CD4-positive, alpha-beta T cell (primary cell): ENCODE measurements at regions not wholly inside any gene's neighbourhood (a gene's known extent, or its start where the extent isn't known, plus 50 kb on each side); places are given as distances from the start of the nearest gene placed in this dataset.

Experiments
- ATAC-seq: fragments of 200-7000 bp; cut with Tn5 transposase; one replicate; pipeline ENCODE4 v1.10.0; 2022; ENCODE audit warnings: mild to moderate bottlenecking; ENCODE audit not compliant: poor library complexity
- CTCF ChIA-PET: fragments of 350-600 bp; sonication (Branson Sonifier 250); formaldehyde crosslinking; loops from one replicate; lab custom pipeline; 2021; ENCODE audit warnings: antibody characterized with exemption, inconsistent platforms; lab: Charles Lee
- POLR2A ChIA-PET: fragments of 350-600 bp; sonication (Branson Sonifier 250); formaldehyde crosslinking; loops from one replicate; lab custom pipeline; 2021; ENCODE audit warnings: antibody characterized with exemption, inconsistent platforms; lab: Charles Lee
- DNase-seq, 14 experiments: peaks; one replicate each; pipeline ENCODE4 v3.0.0-alpha.2; 2013 to 2020; ENCODE audit warnings: mixed read lengths in 2 of 14
- H3K27ac ChIP-seq, 2 donors: one replicate each; pipeline versions ENCODE4 v1.5.1 to v1.7.0; 2013; ENCODE audit warnings: low read length in 2 of 2, low read depth in 1 of 2, mild to moderate bottlenecking in 1 of 2
- H3K27me3 ChIP-seq, 2 experiments: 1 replicate in 1 of 2; 2 replicates in 1 of 2; pipeline versions ENCODE4 v1.6.1 to v1.7.0; 2013; ENCODE audit warnings: low read length in 2 of 2, control low read depth in 1 of 2, mild to moderate bottlenecking in 1 of 2, moderate library complexity in 1 of 2; ENCODE audit not compliant: insufficient read depth in 2 of 2, control insufficient read depth in 1 of 2
- H3K36me3 ChIP-seq: one replicate; pipeline ENCODE4 v1.6.1; 2013; ENCODE audit warnings: low read length, control low read depth; ENCODE audit not compliant: insufficient read depth
- H3K4me1 ChIP-seq: one replicate; pipeline ENCODE4 v1.6.1; 2013; ENCODE audit warnings: low read length, control low read depth; ENCODE audit not compliant: insufficient read depth
- H3K4me3 ChIP-seq: one replicate; pipeline ENCODE4 v1.5.1; 2013; ENCODE audit warnings: mild to moderate bottlenecking, low read length, moderate library complexity
- H3K9me3 ChIP-seq, 2 experiments: 1 replicate in 1 of 2; 2 replicates in 1 of 2; pipeline versions ENCODE4 v1.6.1 to v1.7.0; 2013; ENCODE audit warnings: low read length in 2 of 2, mild to moderate bottlenecking in 2 of 2, control low read depth in 1 of 2, moderate library complexity in 1 of 2; ENCODE audit not compliant: control insufficient read depth in 1 of 2, insufficient read depth in 1 of 2
- H3K27ac Mint-ChIP-seq: one replicate; pipeline ENCODE4 v1.8.0; 2020; ENCODE audit warnings: mixed read lengths
- H3K27me3 Mint-ChIP-seq: one replicate; pipeline ENCODE4 v1.8.0; 2021; ENCODE audit warnings: mixed read lengths
- H3K36me3 Mint-ChIP-seq: one replicate; pipeline ENCODE4 v1.8.0; 2021; ENCODE audit warnings: low read depth, mixed read lengths
- H3K4me1 Mint-ChIP-seq: one replicate; pipeline ENCODE4 v1.8.0; 2021; ENCODE audit warnings: low read depth, mixed read lengths
- H3K4me3 Mint-ChIP-seq: one replicate; pipeline ENCODE4 v1.8.0; 2020; ENCODE audit warnings: mild to moderate bottlenecking, mixed read lengths
- H3K9me3 Mint-ChIP-seq: one replicate; pipeline ENCODE4 v1.8.0; 2020; ENCODE audit warnings: mixed read lengths
- CTCF ChIP-seq: fragments of 200-600 bp; IDR thresholded peaks from one replicate; pipeline ENCODE4 v1.8.0; 2022; ENCODE audit warnings: antibody characterized with exemption, mild to moderate bottlenecking
- intact Hi-C, 2 experiments: fragments of 100-400 bp; cut with DNase I in 1 of 2; cut with micrococcal nuclease in 1 of 2; formaldehyde crosslinking; loops; one replicate each; pipeline versions ENCODE4 v1.15.1 to v1.9.0; 2023 to 2025; cut with DNase I, micrococcal nuclease

- intact Hi-C loops, result no loop called here
- ChIA-PET CTCF (no interaction called here), POLR2A (no interaction called here)
- Mint-ChIP-seq H3K4me1 (no peaks in the 10 kb centered on the region), H3K27ac (no peak overlapping the region), H3K36me3 (no peaks in the 10 kb centered on the region), H3K4me3 (no peak overlapping the region), H3K9me3 (no peaks in the 10 kb centered on the region), H3K27me3 (no peaks in the 10 kb centered on the region)
- Histone ChIP-seq H3K27me3 (no peaks in the 10 kb centered on the region), H3K4me3 (no peak overlapping the region), H3K27ac (no peak overlapping the region), H3K36me3 (no peaks in the 10 kb centered on the region), H3K4me1 (no peaks in the 10 kb centered on the region), H3K9me3 (peaks cover 0 to 4% of the 10 kb centered on the region in 2 experiments)
- TF ChIP-seq CTCF, result no peak
- DNase-seq, result no peak
- no peak for ATAC-seq
These were observed 288.3 kb upstream of the TCF4 start for GRCh38 chr18:55876254-55876653.

GRCh38 chr18:55875371-55875901 lies 287.4 kb upstream of the TCF4 start:
- H3K4me1 Mint-ChIP-seq, result no peaks in the 10 kb centered on the region

GRCh38 chr18:55869556-55870501 lies 281.8 kb upstream of the TCF4 start:
- H3K36me3 Mint-ChIP-seq, result no peaks in the 10 kb centered on the region
- H3K4me3 ChIP-seq, result no peak overlapping the region
- no peak overlapping the region for H3K27ac ChIP-seq
- TF ChIP-seq CTCF, result no peak
- ChIA-PET POLR2A (no interaction called here), CTCF (no interaction called here)
- H3K4me1 ChIP-seq, result no peaks in the 10 kb centered on the region
- no peaks in the 10 kb centered on the region for H3K4me1 Mint-ChIP-seq
- H3K27me3 Mint-ChIP-seq, result no peaks in the 10 kb centered on the region
- peaks cover 0 to 6% of the 10 kb centered on the region in 2 experiments for H3K9me3 ChIP-seq
- no peaks in the 10 kb centered on the region for H3K36me3 ChIP-seq
- H3K9me3 Mint-ChIP-seq, result no peaks in the 10 kb centered on the region
- no peak overlapping the region for H3K27ac Mint-ChIP-seq
- ATAC-seq (no peak), DNase-seq (no peak)
- intact Hi-C loops, result no loop called here
- H3K4me3 Mint-ChIP-seq, result no peak overlapping the region
- no peaks in the 10 kb centered on the region for H3K27me3 ChIP-seq

More at GRCh38 chr18:55875371-55875901, 287.4 kb upstream of the TCF4 start:
- H3K27me3 ChIP-seq, result no peaks in the 10 kb centered on the region
- no peaks in the 10 kb centered on the region for H3K4me1 ChIP-seq
- ChIA-PET POLR2A (no interaction called here), CTCF (no interaction called here)
- no peaks in the 10 kb centered on the region for H3K36me3 Mint-ChIP-seq
- no peaks in the 10 kb centered on the region for H3K27me3 Mint-ChIP-seq
- no peak overlapping the region for H3K4me3 ChIP-seq
- H3K36me3 ChIP-seq, result no peaks in the 10 kb centered on the region
- H3K9me3 ChIP-seq, result peaks cover 0 to 6% of the 10 kb centered on the region in 2 experiments
- intact Hi-C loops, result no loop called here
- ATAC-seq (no peak), DNase-seq (no peak)
- no peak overlapping the region for H3K4me3 Mint-ChIP-seq
- no peaks in the 10 kb centered on the region for H3K9me3 Mint-ChIP-seq
- H3K27ac ChIP-seq, result no peak overlapping the region
- TF ChIP-seq CTCF, result no peak
- no peak overlapping the region for H3K27ac Mint-ChIP-seq
